Tibial artery (tissue), 4 donors: ENCODE measurements at regions not wholly inside any gene's neighbourhood (a gene's known extent, or its start where the extent isn't known, plus 50 kb on each side); places are given as distances from the start of the nearest gene placed in this dataset.

ENCODE experiments used
- DNase-seq, 2 donors: peaks; one replicate each; pipeline ENCODE4 v3.0.0-alpha.2; 2019
- H3K27ac ChIP-seq, 2 donors: fragments of 200-600 bp; sonication (generic) in 1 of 2; 1 replicate in 1 of 2; 2 replicates in 1 of 2; pipeline ENCODE4 v1.5.1; 2018 to 2019; ENCODE audit warnings: mild to moderate bottlenecking in 1 of 2
- H3K27me3 ChIP-seq, 2 donors: fragments of 200-600 bp; sonication (generic) in 1 of 2; one replicate each; pipeline versions ENCODE4 v1.5.1 to v1.6.0; 2016 to 2019
- H3K36me3 ChIP-seq, 3 donors: fragments of 200-600 bp; sonication (generic) in 2 of 3; one replicate each; pipeline ENCODE4 v1.5.1; 2016 to 2019; ENCODE audit warnings: mild to moderate bottlenecking in 2 of 3
- H3K4me1 ChIP-seq, 4 donors: fragments of 200-600 bp; sonication (generic) in 2 of 4; 1 replicate in 3 of 4; 2 replicates in 1 of 4; pipeline ENCODE4 v1.5.1; 2016 to 2019
- H3K4me3 ChIP-seq, 2 donors: fragments of 200-600 bp; sonication (generic) in 1 of 2; 1 replicate in 1 of 2; 2 replicates in 1 of 2; pipeline ENCODE4 v1.5.1; 2018 to 2019; ENCODE audit warnings: mild to moderate bottlenecking in 2 of 2
- H3K9me3 ChIP-seq, 3 donors: fragments of 200-600 bp; sonication (generic) in 1 of 3; one replicate each; pipeline ENCODE4 v1.5.1; 2016 to 2019
- CTCF ChIP-seq, 2 experiments: fragments of 200-600 bp in 1 of 2; fragments of 450-650 bp in 1 of 2; IDR thresholded peaks; one replicate each; pipeline ENCODE4 v1.5.1; 2017 to 2019; ENCODE audit warnings: antibody characterized with exemption in 2 of 2, mild to moderate bottlenecking in 1 of 2, moderate library complexity in 1 of 2
- intact Hi-C: fragments of 100-400 bp; cut with DNase I; formaldehyde crosslinking; loops from one replicate; pipeline ENCODE4 v1.15.0; 2023; ENCODE audit warnings: low total_unique reads

- intact Hi-C loops: no loop called here
- no peaks in the 10 kb centered on the region for H3K27me3 ChIP-seq
- no peak for TF ChIP-seq CTCF (IDR thresholded peaks at IDR 0.05)
Measured at GRCh38 chr10:3708852-3709251, 76.2 kb downstream of the KLF6 start.

GRCh38 chr10:3704565-3705325, 80.3 kb downstream of the KLF6 start:
- Histone ChIP-seq H3K36me3 (no peaks in the 10 kb centered on the region), H3K4me3 (no peak overlapping the region), H3K27me3 (no peaks in the 10 kb centered on the region), H3K9me3 (no peaks in the 10 kb centered on the region), H3K4me1 (no peaks in the 10 kb centered on the region), H3K27ac (no peak overlapping the region)
- no peak for TF ChIP-seq CTCF (IDR thresholded peaks at IDR 0.05)
- no peak for DNase-seq
- intact Hi-C loops: no loop called here

More at GRCh38 chr10:3708852-3709251, 76.2 kb downstream of the KLF6 start:
- Histone ChIP-seq H3K36me3 (no peaks in the 10 kb centered on the region), H3K4me3 (no peak overlapping the region), H3K9me3 (peaks cover 0 to 10% (median 5%) of the 10 kb centered on the region in 3 donors), H3K27ac (no peak overlapping the region), H3K4me1 (no peaks in the 10 kb centered on the region)
- no peak for DNase-seq

GRCh38 chr10:3702569-3702968, 82.4 kb downstream of the KLF6 start:
- intact Hi-C loops: no loop called here
- Histone ChIP-seq H3K9me3 (no peaks in the 10 kb centered on the region), H3K27ac (no peak overlapping the region), H3K4me3 (no peak overlapping the region), H3K4me1 (no peaks in the 10 kb centered on the region), H3K27me3 (no peaks in the 10 kb centered on the region), H3K36me3 (no peaks in the 10 kb centered on the region)
- no peak for DNase-seq
- TF ChIP-seq CTCF (IDR thresholded peaks at IDR 0.05): no peak

GRCh38 chr10:3702056-3702546, 82.9 kb downstream of the KLF6 start:
- Histone ChIP-seq H3K4me3 (no peak overlapping the region), H3K4me1 (no peaks in the 10 kb centered on the region), H3K36me3 (no peaks in the 10 kb centered on the region), H3K9me3 (no peaks in the 10 kb centered on the region), H3K27me3 (no peaks in the 10 kb centered on the region), H3K27ac (no peak overlapping the region)
- intact Hi-C loops: no loop called here
- no peak for DNase-seq
- TF ChIP-seq CTCF (IDR thresholded peaks at IDR 0.05): no peak

- no peak overlapping the region for H3K27ac ChIP-seq
- H3K9me3 ChIP-seq: no peaks in the 10 kb centered on the region
- no peaks in the 10 kb centered on the region for H3K36me3 ChIP-seq
- H3K4me3 ChIP-seq: no peak overlapping the region
- intact Hi-C loops: no loop called here
- H3K4me1 ChIP-seq: no peaks in the 10 kb centered on the region
- no peak for TF ChIP-seq CTCF (IDR thresholded peaks at IDR 0.05)
- DNase-seq: no peak
- no peaks in the 10 kb centered on the region for H3K27me3 ChIP-seq
Measured at GRCh38 chr10:3701491-3701890, 83.5 kb downstream of the KLF6 start.
